ENCODE measurements at regions not wholly inside any gene's neighbourhood (a gene's known extent, or its start where the extent isn't known, plus 50 kb on each side); places are given as distances from the start of the nearest gene placed in this dataset.
"Not testable (repeated sequence)": the region's sequence is repeated elsewhere in the genome, so short reads cannot be mapped to it uniquely, and the experiment has no call there.

DNA sequence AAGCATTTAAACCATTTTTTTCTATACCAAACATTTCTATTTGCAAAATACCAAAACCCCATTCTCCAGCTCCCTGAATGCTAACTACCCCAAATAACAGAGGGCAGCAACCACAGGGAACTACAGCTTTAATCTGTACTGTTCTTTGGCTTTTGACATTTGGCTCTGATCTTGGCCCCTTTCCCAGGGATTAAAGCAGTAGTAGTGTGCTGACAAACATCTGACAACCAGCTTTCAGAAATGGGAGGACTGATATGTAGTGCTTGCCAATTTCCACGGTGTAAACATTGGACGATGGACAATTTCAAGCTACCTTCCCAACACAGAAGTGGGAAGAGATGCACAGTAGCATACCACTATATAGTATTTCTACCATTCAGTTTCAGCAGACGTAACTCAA, 88.4 kb upstream of the TEAD1 start:
- DNase-seq (ENCODE audit: low read depth) = no peak
- TF ChIP-seq, protein P1, sequence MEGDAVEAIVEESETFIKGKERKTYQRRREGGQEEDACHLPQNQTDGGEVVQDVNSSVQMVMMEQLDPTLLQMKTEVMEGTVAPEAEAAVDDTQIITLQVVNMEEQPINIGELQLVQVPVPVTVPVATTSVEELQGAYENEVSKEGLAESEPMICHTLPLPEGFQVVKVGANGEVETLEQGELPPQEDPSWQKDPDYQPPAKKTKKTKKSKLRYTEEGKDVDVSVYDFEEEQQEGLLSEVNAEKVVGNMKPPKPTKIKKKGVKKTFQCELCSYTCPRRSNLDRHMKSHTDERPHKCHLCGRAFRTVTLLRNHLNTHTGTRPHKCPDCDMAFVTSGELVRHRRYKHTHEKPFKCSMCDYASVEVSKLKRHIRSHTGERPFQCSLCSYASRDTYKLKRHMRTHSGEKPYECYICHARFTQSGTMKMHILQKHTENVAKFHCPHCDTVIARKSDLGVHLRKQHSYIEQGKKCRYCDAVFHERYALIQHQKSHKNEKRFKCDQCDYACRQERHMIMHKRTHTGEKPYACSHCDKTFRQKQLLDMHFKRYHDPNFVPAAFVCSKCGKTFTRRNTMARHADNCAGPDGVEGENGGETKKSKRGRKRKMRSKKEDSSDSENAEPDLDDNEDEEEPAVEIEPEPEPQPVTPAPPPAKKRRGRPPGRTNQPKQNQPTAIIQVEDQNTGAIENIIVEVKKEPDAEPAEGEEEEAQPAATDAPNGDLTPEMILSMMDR (IDR thresholded peaks at IDR 0.05; ENCODE audit: insufficient read depth, low read depth, low read length) = no peak
- no peak overlapping the region for H3K4me3 ChIP-seq (ENCODE audit: low read depth, low read length)

DNA sequence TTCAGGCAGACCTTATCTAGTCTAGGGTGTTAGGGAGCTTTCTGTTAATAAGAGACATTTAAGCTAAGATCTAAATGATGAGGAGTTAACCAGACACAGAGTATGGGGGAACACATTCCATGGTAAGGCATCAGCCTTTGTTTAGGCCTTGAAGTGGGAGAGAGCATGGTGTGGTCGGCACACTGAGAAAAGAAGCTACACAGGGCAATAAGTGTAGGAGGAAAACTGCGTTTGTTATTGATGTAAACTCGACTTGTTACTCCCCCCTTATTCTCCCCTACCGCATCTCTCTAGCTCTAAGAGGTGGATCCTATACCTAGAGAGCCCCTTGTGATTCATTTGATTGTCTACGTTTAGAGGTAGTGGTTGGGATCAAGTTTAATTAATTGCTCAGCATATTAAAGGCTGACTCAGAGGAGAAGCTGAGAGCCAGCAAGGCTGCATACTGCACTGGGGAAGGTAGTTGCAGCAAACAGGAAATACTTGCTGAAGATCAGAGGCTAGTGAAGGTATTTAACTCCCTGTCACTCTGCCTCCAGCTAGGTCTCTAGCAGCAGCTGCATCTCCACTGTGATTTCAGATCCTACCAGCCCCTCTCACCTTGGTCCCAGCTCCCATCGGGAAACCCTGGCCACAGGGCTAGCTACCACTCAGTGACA, 86.8 kb upstream of the TEAD1 start:
- peak; percentile 54 for DNase-seq (ENCODE audit: low read depth)
- TF ChIP-seq, protein P1 (IDR thresholded peaks at IDR 0.05; ENCODE audit: insufficient read depth, low read depth, low read length) = no peak
- no peak overlapping the region for H3K4me3 ChIP-seq (ENCODE audit: low read depth, low read length)

DNA sequence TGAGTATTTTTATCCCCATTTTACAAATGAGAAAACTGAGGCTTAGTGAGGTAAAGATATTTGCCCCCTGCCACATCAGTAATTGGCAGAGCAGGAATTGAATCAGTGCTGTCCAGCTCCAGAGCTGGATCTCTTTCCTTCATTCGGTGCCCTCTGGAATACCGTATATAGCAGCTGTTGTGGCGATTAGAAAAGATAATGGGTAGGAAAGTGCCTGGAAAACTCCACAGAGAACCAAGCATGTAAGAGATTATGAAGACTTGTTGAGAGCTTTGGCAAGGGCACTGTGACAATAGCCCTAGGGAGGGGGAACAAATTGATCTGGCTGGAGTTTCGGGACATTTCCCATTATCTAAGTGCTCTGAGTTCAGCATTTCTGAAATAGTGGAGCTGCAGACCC, 82.5 kb upstream of the TEAD1 start:
- no peak overlapping the region for H3K4me3 ChIP-seq (ENCODE audit: low read depth, low read length)
- DNase-seq (ENCODE audit: low read depth) = no peak
- TF ChIP-seq, protein P1 (IDR thresholded peaks at IDR 0.05; ENCODE audit: insufficient read depth, low read depth, low read length) = no peak

DNA sequence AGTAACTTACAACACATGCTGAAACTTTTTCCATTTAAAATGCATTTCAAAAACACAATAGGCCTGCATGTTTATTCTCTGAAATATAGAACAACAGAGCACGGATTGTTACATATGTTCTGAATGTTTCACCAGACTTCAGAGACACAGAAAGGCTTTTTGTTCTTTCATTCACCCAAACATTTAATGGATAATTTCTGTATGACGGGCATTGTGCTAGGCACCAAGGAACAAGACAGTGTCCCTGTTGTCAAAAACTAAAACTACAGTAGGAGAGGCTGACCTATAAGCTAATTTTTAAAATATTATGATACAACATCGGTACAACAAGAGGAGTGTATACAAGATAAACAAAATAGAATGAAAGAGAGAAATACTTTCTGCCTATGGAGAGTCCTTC, 81.9 kb upstream of the TEAD1 start:
- no peak overlapping the region for H3K4me3 ChIP-seq (ENCODE audit: low read depth, low read length)
- DNase-seq (ENCODE audit: low read depth) = no peak
- TF ChIP-seq, protein P1 (IDR thresholded peaks at IDR 0.05; ENCODE audit: insufficient read depth, low read depth, low read length) = no peak

DNA sequence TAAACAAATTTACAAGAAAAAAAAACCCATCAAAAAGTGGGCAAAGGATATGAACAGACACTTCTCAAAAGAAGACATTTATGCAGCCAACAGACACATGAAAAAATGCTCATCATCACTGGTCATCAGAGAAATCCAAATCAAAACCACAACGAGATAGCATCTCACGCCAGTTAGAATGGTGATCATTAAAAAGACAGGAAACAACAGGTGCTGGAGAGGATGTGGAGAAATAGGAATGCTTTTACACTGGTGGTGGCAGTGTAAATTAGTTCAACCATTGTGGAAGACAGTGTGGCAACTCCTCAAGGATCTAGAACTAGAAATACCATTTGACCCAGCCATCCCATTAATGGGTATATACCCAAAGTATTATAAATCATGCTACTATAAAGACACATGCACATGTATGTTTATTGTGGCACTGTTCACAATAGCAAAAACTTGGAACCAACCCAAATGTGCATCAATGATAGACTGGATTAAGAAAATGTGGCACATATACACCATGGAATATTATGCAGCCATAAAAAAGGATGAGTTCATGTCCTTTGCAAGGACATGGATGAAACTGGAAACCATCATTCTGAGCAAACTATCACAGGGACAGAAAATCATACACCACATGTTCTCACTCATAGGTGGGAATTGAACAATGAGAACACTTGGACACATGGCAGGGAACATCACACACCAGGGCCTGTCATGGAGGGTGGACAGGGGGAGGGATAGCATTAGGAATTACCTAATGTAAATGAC, 79.0 kb upstream of the TEAD1 start:
- DNase-seq (ENCODE audit: low read depth); H3K4me3 ChIP-seq (ENCODE audit: low read depth, low read length): not testable (repeated sequence)

DNA sequence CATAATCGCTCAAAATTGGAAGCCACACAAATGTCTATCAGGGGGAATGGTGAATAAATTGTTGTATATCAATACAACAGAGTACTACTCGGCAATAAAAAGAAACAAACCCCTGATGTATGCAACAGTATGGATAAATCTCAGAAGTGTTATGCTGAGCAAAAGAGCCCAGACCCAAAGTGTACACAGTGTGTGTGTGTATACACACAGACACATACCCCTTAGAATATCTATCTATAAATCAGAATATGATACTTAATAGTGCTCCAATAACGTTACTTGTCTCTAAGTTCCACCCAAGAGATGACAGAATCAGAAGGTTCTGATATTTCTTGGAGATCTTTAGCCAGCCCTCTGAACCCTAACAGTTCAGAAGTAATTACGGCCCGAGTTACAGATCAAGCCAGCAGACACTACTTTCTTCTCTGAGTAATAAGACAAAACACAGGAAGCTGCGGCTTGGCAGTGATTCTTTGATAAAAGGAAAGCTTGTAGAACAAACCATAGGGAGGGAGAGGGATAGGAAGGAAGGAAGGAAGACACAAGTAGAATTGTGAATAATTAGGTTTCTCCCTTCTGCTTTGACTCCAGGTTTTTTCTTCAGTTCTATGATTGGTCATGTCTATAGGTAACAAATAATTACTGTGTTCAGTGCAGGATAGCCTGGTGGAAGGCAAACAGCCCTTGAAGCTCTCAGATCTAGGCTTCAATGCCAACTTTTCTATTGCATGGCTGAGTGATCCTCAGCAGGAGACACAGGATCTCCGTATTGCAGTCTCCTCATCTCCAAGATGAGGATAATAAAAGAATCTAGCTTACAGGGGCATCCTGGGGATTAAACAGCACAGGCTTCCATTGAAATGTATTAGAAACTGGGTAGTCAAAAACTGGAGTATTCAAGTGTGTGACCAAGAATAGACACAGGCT, 75.6 kb upstream of the TEAD1 start:
- no peak overlapping the region for H3K4me3 ChIP-seq (ENCODE audit: low read depth, low read length)
- TF ChIP-seq, protein P1 (IDR thresholded peaks at IDR 0.05; ENCODE audit: insufficient read depth, low read depth, low read length) = no peak
- DNase-seq (ENCODE audit: low read depth) = peak; percentile 70

Measured in fibroblast of villous mesenchyme (primary cell).